ENCODE measurements at regions not wholly inside any gene's neighbourhood (a gene's known extent, or its start where the extent isn't known, plus 50 kb on each side); places are given as distances from the start of the nearest gene placed in this dataset.

DNA sequence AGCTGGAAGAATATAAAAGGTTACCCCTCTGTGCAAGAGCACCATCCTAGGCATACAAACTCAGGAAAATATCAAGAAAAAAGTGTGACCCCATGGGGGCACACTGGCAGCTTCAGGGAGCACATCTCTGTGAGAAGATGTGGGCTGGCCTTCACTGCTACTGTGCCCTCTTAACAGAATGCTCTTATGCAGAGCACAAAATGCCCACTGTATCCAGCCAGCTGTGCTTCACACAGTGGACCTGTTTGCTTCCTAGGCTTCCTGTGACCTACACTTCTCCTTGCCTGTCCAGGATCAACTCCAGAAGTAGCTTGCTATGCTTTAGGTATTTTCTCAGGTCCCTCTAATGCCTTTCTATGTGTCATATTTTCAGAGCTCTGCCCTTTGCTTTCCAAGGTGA is 380.2 kb upstream of the MMS22L start:
- TF ChIP-seq, protein P1, sequence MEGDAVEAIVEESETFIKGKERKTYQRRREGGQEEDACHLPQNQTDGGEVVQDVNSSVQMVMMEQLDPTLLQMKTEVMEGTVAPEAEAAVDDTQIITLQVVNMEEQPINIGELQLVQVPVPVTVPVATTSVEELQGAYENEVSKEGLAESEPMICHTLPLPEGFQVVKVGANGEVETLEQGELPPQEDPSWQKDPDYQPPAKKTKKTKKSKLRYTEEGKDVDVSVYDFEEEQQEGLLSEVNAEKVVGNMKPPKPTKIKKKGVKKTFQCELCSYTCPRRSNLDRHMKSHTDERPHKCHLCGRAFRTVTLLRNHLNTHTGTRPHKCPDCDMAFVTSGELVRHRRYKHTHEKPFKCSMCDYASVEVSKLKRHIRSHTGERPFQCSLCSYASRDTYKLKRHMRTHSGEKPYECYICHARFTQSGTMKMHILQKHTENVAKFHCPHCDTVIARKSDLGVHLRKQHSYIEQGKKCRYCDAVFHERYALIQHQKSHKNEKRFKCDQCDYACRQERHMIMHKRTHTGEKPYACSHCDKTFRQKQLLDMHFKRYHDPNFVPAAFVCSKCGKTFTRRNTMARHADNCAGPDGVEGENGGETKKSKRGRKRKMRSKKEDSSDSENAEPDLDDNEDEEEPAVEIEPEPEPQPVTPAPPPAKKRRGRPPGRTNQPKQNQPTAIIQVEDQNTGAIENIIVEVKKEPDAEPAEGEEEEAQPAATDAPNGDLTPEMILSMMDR (IDR thresholded peaks at IDR 0.05): no peak
- TF ChIP-seq POLR2A (IDR thresholded peaks at IDR 0.05): no peak

Measured in testis (tissue), 2 donors.